GM12891 (cell line): ENCODE measurements at regions not wholly inside any gene's neighbourhood (a gene's known extent, or its start where the extent isn't known, plus 50 kb on each side); places are given as distances from the start of the nearest gene placed in this dataset.

Experiments
- PAX5 ChIP-seq: IDR thresholded peaks from 2 replicates; pipeline ENCODE4 v1.6.1; 2011; ENCODE audit warnings: low read length, moderate library complexity, mild to moderate bottlenecking; ENCODE audit not compliant: insufficient read depth, severe bottlenecking
- POLR2A ChIP-seq: IDR thresholded peaks from 2 replicates; pipeline ENCODE4 v1.6.1; 2011; ENCODE audit warnings: low read depth, low read length, control low read depth
- POLR2AphosphoS5 ChIP-seq: IDR thresholded peaks from 2 replicates; pipeline ENCODE4 v1.6.1; 2011; ENCODE audit warnings: low read depth, low read length, control low read depth
- POU2F2 ChIP-seq: IDR thresholded peaks from 2 replicates; pipeline ENCODE4 v1.6.1; 2011; ENCODE audit warnings: low read depth, mild to moderate bottlenecking, control low read depth, low read length, moderate library complexity
- SPI1 ChIP-seq: IDR thresholded peaks from 2 replicates; pipeline ENCODE4 v1.6.1; 2011; ENCODE audit warnings: low read depth, low read length, control low read depth
- TAF1 ChIP-seq: IDR thresholded peaks from 2 replicates; pipeline ENCODE4 v1.6.1; 2011; ENCODE audit warnings: low read depth, low read length, control low read depth

- TF ChIP-seq TAF1 (no peak), POLR2A (no peak), POLR2AphosphoS5 (no peak), SPI1 (no peak), POU2F2 (no peak), PAX5 (no peak)
Observed at GRCh38 chr5:138631096-138631928, 56.1 kb upstream of the HSPA9 start.
